ENCODE measurements at regions not wholly inside any gene's neighbourhood (a gene's known extent, or its start where the extent isn't known, plus 50 kb on each side); places are given as distances from the start of the nearest gene placed in this dataset.

GRCh38 chr6:71603021-71603420 is 283.3 kb upstream of the RIMS1 start (continued):
- TF ChIP-seq ZNF211 (tag by site-specific recombination; IDR thresholded peaks at IDR 0.05; ENCODE audit: low read depth) (no peak), ZNF670 (tag by site-specific recombination; IDR thresholded peaks at IDR 0.05; ENCODE audit: low read depth) (no peak), GLIS1 (tag by site-specific recombination; IDR thresholded peaks at IDR 0.05) (no peak)

- Histone ChIP-seq H3K4me3 (ENCODE audit: low read depth, low read length) (no peak overlapping the region), H3K9me3 (ENCODE audit: control insufficient read depth, insufficient read depth, low read depth, low read length) (no peaks in the 10 kb centered on the region), H3K27ac (ENCODE audit: extremely low read depth, low read depth, low read length) (no peak overlapping the region), H3K4me1 (ENCODE audit: control insufficient read depth, insufficient read depth, low read length) (no peaks in the 10 kb centered on the region), H3K36me3 (ENCODE audit: control insufficient read depth in 2 of 2, insufficient read depth in 1 of 2, low read length in 2 of 2) (no peaks in the 10 kb centered on the region)
- no peak for TF ChIP-seq ZNF341 (tag by site-specific recombination; IDR thresholded peaks at IDR 0.05; ENCODE audit: low read depth)
- TF ChIP-seq ZNF280C (tag by site-specific recombination; IDR thresholded peaks at IDR 0.05), result no peak
- TF ChIP-seq ZFP3 (tag by site-specific recombination; IDR thresholded peaks at IDR 0.05; ENCODE audit: low read depth), result no peak
- no peak for TF ChIP-seq ZSCAN30 (tag by site-specific recombination; IDR thresholded peaks at IDR 0.05)
- no peak for TF ChIP-seq SETDB1 (IDR thresholded peaks at IDR 0.05; ENCODE audit: insufficient read length, low read length)
- no peak for TF ChIP-seq ZBTB49 (tag by site-specific recombination; IDR thresholded peaks at IDR 0.05; ENCODE audit: low read depth)
- no peak for TF ChIP-seq GLI4 (tag by site-specific recombination; IDR thresholded peaks at IDR 0.05)
- no peak for TF ChIP-seq ZNF24 (tag by site-specific recombination; IDR thresholded peaks at IDR 0.05)
- TF ChIP-seq ZNF791 (tag by site-specific recombination; IDR thresholded peaks at IDR 0.05), result no peak
- no peak for TF ChIP-seq ZSCAN16 (tag by site-specific recombination; IDR thresholded peaks at IDR 0.05)
- TF ChIP-seq ZNF521 (tag by site-specific recombination; IDR thresholded peaks at IDR 0.05), result no peak
- TF ChIP-seq ZNF146 (tag by site-specific recombination; IDR thresholded peaks at IDR 0.05), result no peak
- TF ChIP-seq ZNF837 (tag by site-specific recombination; IDR thresholded peaks at IDR 0.05), result no peak
- TF ChIP-seq ZBTB48 (tag by site-specific recombination; IDR thresholded peaks at IDR 0.05), result no peak
- CTCF ChIA-PET, result interaction anchor here (0.7 kb wide), 1 partner anchor 14 kb away, joined by 3 read pairs; no protein-coding TSS in a partner anchor
- POLR2A ChIA-PET, result no interaction called here
Measured at GRCh38 chr6:71608646-71609045, 277.7 kb upstream of the RIMS1 start.

- POLR2A ChIA-PET, result no interaction called here
- H3K27ac ChIP-seq (ENCODE audit: extremely low read depth, low read depth, low read length), result no peak overlapping the region
- H3K9me3 ChIP-seq (ENCODE audit: control insufficient read depth, insufficient read depth, low read depth, low read length), result no peaks in the 10 kb centered on the region
- H3K36me3 ChIP-seq (ENCODE audit: control insufficient read depth in 2 of 2, insufficient read depth in 1 of 2, low read length in 2 of 2), result no peaks in the 10 kb centered on the region
- CTCF ChIA-PET, result no interaction called here
- H3K4me1 ChIP-seq (ENCODE audit: control insufficient read depth, insufficient read depth, low read length), result no peaks in the 10 kb centered on the region
- no peak overlapping the region for H3K4me3 ChIP-seq (ENCODE audit: low read depth, low read length)
- TF ChIP-seq INSM2 (tag by site-specific recombination; IDR thresholded peaks at IDR 0.05) (no peak), ZNF777 (tag by site-specific recombination; IDR thresholded peaks at IDR 0.05; ENCODE audit: borderline replicate concordance) (no peak), ATF2 (tag by site-specific recombination; IDR thresholded peaks at IDR 0.05; ENCODE audit: low read depth) (no peak), PRDM1 (tag by site-specific recombination; IDR thresholded peaks at IDR 0.05) (no peak), SCRT1 (tag by site-specific recombination; IDR thresholded peaks at IDR 0.05; ENCODE audit: borderline replicate concordance) (no peak), ZNF302 (tag by site-specific recombination; IDR thresholded peaks at IDR 0.05; ENCODE audit: low read depth) (no peak), HOXC10 (CRISPR knock-in tag; IDR thresholded peaks at IDR 0.05) (no peak), ZNF521 (tag by site-specific recombination; IDR thresholded peaks at IDR 0.05) (no peak), TCF7L2 (IDR thresholded peaks at IDR 0.05; ENCODE audit: borderline replicate concordance, low read depth, low read length) (no peak), ZNF791 (tag by site-specific recombination; IDR thresholded peaks at IDR 0.05) (no peak), ZBTB49 (tag by site-specific recombination; IDR thresholded peaks at IDR 0.05; ENCODE audit: low read depth) (no peak)
Measured at GRCh38 chr6:71619836-71620235, 266.5 kb upstream of the RIMS1 start.
